Muscle of arm (tissue), 1 donor: ENCODE measurements at regions not wholly inside any gene's neighbourhood (a gene's known extent, or its start where the extent isn't known, plus 50 kb on each side); places are given as distances from the start of the nearest gene placed in this dataset.
A peak's percentile ranks its signal among the peaks of the same experiment; 100 is the strongest.
"Not testable (repeated sequence)": the region's sequence is repeated elsewhere in the genome, so short reads cannot be mapped to it uniquely, and the experiment has no call there.

ENCODE experiments used
- DNase-seq: peaks from one replicate; pipeline ENCODE4 v3.0.0-alpha.2; 2013

DNA sequence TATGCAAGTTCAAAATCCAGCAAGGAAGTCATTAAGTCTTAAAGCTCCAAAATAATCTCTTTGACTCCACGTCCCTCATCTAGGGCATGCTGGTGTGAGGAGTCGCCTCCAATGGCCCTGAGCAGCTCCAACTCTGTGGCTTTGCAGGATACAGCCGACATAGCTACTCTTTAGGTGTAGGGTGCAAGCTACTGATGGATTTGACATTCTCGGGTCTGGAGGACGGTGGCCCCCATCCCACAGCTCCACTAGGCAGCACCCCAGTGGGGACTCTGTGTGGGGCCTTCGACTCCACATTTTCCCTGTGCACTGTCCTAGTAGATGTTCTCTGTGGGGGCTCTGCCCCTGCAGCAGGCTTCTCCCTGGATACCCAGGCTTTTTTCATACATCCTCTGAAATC is 333.2 kb upstream of the FGF13 start:
- no peak for DNase-seq

DNA sequence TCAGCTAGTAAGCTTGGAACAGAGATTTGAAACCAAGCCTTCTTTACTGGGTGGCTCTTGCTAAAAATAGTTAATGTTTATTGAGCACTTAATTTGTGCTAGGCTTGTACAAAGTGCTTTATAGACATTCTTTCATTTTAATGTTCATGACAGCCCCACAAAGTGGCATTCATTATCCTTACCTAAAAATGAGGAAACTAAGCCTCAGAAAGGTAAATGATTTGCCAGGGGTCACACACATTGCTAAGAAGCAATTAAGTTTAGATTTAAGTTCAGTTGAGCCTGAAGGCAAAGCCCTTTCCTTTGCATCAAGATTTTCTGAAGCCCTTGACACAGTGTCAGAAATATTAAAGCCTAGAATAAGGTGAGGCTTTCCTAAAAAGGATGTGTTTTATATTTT is 327.5 kb upstream of the FGF13 start:
- DNase-seq: no peak

DNA sequence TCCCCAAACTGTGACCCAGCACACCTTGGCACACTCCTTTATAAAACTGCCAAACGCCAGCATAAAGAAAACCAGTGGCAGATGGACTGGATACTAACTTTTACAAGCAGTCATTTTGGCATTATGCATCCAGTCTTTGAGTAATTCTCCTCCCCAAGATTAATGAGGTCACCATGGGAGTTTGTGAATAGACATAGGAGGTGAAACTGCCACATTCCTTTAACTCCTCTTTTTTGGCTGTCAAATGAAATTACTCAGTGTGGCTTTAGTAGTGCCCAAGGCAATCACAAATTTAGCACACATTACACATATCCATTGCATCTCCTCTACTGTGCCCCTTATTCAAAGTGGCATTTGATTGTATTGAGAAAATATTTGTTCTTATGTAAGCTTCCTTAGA is 315.3 kb upstream of the FGF13 start:
- no peak for DNase-seq

DNA sequence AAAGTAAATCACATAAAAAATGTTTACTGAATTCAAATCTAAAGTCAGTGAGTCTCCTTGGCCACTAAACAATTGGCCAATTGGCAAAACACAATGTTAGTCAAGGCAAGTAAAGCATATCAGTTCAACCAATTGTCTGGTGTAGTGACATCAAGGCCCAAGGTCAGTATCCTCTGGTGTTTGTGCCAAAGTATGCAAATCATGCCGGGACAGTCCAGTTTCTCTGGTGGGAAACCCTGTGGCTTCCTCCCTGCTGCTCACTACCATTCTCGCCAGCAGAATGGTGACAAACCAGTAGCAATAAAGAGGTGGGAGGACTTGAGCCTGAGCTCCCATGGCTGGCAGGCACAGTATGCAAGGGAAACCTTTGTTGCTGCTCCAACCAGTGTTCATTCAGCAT is 314.9 kb upstream of the FGF13 start:
- no peak for DNase-seq

DNA sequence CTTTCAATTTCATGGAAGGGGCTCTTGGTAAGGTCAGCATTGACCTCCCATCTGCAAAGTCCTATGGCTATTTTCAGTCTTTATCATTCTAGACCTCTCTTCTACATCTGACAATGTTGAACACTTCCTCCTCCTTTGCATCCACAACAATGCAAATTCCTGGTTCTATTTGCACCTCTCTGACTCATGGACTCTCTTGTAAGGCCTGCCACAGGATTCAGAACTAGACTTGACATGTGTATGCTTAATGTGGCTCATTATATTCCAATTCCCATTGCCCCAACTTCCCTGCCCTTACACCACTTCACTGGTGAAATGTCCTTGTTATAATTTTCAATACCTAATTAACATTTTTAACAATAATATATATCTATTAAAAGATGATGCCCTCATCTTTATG is 314.3 kb upstream of the FGF13 start:
- DNase-seq: no peak

DNA sequence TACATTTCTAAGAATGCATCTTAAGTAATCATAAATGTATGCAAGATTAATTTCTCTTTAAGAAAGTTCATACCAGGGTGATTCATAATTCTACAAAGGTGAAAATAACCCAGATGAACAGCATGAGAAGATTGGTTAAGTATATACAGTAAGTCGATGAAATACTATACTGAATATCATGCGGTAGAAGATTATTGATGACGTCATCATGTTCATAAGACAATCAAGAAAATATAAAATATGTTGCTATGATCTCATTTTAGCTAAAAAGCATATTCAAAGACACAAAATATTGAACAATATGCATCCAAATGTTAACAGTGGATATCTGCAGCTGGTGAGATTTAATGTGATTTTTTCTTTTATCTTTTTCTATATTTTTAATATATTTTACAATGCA is 312.0 kb upstream of the FGF13 start:
- no peak for DNase-seq

DNA sequence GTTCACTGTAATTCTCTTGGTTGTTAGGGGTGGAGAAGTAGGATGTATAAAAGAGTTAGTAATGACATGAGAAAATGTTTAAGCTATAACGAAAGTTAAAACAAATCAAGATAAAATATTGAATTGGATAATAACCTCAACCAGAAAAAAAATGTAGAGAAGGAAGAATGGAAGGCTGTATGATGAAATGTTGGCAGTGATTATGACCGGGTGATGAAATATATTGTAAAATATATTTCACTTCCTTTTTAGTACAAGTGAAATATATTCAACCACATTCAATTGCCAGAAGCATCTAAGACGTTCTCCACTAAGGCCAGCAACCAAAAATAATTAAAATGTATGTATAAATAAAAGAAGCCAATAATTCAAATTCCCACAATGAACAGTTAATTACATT is 309.3 kb upstream of the FGF13 start:
- DNase-seq: no peak

DNA sequence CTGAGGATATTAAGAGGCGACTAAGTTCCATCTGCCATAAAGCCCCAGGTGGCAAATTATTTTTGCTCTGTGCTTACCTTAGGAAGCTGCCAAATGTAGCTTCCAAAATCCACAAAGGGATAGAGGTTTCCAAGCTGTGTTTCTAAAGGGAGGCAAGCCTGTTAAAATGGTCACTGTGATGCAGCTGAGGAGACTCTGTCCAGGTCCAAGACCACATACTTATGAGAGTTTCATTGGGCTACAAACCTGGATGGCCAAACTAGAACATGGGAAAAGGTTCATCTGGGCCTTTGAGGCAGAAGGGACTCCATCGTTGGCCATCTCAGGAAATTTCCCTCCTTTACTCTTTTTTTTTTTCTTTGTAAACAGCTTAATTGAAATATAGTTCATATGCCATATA is 306.9 kb upstream of the FGF13 start:
- peak; percentile 31 for DNase-seq

DNA sequence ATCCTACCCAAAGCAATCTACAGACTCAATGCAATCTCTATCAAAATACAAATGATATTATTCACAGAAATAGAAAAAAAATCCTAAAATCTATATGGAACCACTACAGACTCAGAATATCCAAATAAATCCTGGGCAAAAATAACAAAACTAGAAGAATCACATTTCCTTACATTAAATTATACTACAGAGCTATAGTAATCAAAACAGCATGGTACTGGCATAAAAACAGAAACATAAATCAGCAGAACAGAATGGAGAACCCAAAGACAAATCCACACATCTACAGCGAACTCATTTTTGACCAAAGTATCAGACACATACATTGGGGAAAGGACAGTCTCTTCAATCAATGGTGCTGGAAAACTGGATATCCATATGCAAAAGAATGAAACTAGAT is 304.1 kb upstream of the FGF13 start:
- no peak for DNase-seq

DNA sequence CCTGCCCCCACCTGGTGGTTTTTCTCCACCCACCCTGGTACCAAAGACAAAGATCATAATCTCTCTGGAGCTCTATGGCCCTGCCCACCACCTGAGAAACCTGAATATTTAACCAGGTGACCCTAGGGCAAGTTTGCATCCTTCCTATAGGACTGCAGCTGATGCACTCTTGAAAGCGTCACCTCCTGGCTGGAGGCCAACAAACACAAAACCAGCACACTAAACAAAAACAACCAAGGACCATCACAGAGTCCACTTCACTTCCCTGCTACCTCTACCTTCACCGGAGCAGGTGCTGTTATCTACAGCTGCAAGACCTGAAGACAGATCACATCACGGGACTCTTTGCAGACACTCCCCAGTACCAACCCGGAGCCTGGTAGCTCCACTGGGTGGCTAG is 296.7 kb upstream of the FGF13 start:
- DNase-seq: no peak

DNA sequence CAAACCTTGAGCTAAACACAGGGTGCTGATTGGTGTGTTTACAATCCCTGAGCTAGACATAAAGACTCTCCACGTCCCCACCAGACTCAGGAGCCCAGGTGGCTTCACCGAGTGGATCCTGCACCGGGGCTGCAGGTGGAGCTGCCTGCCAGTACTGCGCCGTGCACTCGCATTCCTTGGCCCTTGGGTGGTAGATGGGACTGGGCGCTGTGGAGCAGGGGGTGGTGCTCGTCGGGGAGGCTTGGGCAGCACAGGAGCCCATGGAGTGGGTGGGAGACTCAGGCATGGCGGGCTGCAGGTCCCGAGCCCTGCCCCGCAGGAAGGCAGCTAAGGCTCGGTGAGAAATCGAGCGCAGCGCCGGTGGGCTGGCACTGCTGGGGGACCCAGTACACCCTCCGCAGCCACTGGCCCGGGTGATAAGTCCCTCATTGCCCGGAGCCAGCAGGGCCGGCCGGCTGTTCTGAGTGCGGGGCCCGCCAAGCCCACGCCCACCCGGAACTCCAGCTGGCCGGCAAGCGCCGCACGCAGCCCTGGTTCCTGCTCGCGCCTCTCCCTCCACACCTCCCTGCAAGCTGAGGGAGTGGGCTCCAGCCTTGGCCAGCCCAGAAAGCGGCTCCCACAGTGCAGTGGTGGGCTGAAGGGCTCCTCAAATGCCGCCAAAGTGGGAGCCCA is 292.5 kb upstream of the FGF13 start:
- not testable (repeated sequence) for DNase-seq

DNA sequence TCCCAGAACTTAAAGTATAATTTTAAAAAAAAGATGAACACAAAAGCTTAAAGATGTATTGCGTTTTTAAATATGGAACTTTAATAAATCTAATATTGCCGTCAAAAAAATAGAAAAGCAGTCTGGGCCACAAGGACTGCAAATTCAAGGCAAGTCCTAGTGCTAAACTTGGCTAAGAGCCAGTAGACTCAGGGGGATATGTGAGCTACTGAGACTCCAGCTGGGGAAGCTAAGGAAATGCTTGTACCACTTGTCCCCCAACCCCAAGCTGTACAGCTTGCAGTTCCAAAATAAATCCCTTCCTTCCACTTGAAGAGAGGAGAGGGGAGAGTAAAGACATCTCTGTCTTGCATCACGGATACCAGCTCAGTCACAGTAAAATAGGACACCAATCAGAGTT is 290.8 kb upstream of the FGF13 start:
- DNase-seq: no peak

DNA sequence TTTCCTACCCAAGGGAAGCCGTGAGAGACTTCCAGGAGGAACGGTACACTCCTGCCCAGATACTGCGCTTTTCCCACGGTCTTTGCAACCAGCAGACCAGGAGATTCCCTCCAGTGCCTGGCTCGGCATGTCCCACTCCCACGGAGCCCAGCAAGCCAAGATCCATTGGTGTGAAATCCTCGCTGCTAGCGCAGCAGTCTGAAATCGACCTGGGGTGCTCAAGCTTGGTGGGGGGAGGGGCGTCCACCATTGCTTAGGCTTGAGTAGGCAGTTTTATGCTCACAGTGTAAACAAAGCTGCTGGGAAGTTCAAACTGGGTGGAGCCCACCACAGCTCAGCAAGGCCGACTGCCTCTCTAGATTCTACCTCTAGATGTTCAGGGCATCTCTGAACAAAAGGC is 284.8 kb upstream of the FGF13 start:
- DNase-seq: no peak

DNA sequence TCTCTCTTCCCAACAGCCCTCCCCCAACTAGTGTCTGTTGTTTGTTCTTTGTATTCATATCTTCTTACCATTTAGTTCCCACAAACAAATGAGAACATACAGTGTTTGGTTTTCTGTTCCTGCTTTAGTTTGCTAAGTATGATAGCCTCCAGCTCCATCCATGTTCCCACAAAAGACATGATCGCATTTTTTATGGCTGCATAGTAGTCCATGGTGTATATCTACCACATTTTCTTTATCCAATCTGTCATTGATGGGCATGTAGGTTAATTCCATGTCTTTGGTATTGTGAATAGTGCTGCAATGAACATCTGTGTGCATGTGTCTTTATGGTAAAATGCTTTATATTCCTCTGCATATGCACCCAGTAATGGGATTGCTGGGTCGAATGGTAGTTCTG is 283.9 kb upstream of the FGF13 start:
- no peak for DNase-seq

DNA sequence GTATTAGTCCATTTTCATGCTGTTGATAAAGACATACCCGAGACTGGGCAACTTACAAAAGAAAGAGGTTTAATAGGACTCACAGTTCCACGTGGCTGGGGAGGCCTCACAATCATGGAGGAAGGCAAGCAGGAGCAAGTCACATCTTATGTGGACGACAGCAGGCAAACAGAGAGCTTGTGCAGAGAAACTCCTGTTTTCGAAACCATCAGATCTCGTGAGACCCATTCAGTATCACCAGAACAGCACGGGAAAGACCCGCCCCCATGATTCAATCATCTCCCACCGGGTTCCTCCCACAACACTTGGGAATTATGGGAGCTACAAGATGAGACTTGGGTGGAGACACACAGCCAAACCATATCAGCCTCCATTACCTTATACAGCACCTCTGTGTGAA is 278.9 kb upstream of the FGF13 start:
- DNase-seq: not testable (repeated sequence)

DNA sequence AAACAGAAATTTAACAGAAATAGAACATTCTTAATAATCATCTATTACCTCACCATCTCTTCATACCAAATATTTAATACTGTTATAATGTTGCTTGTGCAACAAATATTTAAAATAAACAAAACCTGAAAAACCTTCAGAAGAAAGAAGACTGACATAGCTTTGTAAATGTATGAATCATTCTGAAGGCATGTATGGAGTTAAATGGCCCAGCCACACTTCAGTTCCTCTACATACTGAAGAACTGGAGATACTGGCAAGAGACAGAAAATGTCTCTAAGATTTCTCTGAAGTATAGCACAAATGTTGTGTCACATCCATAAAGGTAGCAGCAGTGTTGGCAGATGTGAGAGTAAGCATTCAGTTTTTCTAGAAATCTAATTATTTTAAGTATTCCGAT is 275.3 kb upstream of the FGF13 start:
- no peak for DNase-seq

DNA sequence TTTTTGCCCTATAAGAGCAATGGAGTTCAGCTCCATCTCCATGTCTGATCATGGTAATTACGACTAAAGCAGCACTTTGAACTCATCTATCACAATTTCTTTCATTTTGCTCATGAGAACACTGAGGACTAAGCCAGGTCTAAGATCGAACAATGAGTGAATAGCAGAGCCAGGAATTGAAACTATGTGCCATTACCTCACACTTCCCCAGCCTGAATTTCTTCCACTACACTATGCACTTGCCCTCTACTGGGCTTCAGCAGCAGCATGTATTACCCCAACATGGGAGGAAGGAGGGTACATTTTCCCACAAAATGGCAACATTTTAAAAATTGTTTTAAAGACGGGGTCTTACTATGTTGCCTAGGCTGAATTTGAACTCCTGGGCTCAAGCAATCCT is 274.7 kb upstream of the FGF13 start:
- DNase-seq: no peak

DNA sequence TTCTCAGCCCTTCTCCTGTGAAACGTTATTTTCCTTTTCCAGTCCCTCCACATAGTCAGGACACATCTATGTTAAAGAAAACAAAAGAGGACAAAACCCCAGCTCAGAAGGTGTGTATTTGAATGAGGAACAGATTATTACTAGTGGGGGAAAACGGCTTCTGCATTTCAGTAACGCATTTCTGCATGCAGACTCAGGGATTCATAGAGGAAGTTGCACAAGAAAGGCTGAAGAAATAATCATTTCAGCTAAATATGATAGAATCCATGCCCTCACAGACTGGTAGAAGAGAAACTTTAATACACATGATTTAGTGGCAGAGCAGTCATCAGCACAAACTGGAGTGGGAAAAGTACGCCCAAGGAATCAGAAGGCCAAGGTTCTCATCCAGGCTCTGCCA is 270.8 kb upstream of the FGF13 start:
- no peak for DNase-seq

DNA sequence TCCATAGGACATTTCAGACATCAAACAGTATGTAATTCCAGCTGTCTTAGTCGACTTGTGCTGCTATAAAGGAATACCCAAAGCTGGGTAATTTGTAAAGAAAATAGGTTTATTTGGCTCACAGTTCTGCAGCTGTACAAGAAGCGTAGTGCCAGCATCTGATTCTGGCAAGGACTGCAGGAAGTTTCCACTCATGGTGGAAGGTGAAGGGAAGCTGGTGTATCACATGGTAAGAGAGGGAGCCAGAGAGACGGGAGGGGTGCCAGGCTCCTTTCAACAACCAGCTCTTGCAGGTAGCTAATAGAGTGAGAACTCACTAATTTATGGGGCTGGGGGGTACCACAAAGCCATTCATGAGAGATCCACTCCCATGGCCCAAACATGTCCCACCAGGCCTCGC is 253.0 kb upstream of the FGF13 start:
- DNase-seq: no peak

DNA sequence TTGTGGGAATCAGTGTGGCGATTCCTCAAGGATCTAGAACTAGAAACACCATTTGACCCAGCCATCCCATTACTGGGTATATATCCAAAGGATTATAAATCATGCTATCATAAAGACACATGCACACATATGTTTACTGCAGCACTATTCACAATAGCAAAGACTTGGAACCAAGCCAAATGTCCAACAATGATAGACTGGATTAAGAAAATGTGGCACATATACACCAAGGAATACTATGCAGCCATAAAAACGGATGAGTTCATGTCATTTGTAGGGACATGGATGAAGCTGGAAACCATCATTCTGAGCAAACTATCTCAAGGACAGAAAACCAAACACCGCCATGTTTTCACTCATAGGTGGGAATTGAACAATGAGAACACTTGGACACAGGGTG is 250.9 kb upstream of the FGF13 start:
- DNase-seq: not testable (repeated sequence)

DNA sequence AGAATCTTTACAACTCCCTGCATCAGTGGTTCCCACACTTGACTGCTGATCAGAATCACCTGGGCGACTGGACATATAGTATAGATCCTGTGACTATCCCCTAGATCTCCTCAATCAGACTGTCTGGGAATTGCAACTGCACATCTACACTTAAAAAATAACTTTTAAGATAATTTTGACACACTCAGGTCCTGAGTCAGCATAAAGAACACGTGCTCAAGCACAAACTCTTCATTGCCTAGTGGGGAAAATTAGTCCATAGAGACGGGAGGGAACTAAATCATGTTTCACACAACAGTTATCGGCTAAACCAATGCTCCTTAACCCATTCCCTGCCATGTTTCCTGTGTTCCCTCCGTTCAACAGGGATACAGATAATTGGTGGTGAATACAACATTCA is 243.5 kb upstream of the FGF13 start:
- no peak for DNase-seq

DNA sequence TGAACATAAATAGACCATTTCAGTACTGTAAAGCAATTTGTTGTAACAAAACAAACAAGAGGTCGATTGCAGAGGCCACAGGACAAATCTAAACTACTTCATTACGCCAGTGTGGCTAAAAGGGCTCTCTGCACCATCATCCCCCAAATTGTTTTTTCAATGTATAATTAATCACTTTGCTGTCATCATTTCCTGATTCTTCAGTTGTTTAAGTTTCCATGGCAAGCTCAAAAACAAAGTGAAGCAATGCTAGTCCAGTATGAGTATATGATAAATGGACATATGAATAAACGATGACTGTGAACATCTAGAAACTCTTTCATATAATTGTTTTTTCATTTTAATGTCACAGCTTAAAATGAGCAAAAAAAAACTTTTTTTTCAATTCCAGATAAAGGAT is 235.4 kb upstream of the FGF13 start:
- no peak for DNase-seq

DNA sequence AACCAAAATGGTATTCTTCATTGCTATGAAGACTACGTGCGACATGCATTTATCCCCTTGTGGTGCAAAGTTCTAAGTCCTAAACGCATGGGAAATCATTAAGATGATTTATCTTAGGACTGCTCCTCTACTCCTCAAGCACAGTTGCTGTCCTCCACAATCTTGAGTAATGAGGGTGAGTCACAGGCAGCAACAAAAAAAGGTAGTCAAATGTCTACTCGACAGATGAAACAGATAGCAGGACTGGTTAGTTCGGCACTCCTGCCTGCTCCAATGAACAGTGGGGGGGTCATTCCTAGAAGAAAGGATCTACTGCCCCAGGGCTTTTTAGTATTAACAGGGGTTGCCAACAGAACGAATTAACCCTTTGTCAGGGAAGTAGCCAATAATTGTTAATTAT is 233.7 kb upstream of the FGF13 start:
- no peak for DNase-seq

DNA sequence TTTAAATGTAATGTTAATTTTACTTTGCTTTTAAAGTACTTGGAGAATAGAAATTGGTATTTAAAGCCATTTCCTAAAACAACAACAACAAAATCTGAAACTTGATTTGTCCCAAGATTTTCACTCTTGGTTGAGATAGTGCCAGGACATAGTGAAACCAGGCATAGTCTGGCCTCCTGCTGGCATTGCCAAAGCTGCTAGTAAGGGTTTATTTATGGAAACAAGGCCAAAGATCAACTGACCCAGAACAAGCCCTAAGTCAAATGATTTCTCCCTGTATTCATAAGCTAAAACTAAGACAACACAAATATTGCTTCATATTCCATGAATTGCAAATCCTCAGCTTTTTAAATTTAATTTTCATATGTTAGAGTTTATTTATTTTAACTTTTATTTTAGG is 227.5 kb upstream of the FGF13 start:
- no peak for DNase-seq

DNA sequence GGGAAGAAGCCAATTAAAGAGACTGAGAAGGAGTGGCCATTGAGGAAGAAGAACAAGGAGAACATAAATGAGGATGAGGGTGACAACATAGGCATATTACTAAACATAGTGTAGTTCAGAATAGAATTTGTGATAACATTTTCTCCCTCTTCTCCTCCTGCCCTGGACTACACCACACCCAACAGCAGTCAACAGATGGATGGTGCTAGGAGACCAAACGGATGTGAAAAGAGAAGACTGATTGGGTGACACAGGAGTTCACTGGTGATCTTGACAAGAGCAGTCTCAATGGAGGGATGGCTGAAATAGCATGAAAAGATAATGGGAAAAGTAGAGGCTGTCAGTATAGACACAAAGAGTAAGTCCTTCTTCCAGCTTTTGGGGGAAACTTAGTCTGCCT is 226.5 kb upstream of the FGF13 start:
- no peak for DNase-seq
